ENCODE measurements at regions not wholly inside any gene's neighbourhood (a gene's known extent, or its start where the extent isn't known, plus 50 kb on each side); places are given as distances from the start of the nearest gene placed in this dataset.

DNA sequence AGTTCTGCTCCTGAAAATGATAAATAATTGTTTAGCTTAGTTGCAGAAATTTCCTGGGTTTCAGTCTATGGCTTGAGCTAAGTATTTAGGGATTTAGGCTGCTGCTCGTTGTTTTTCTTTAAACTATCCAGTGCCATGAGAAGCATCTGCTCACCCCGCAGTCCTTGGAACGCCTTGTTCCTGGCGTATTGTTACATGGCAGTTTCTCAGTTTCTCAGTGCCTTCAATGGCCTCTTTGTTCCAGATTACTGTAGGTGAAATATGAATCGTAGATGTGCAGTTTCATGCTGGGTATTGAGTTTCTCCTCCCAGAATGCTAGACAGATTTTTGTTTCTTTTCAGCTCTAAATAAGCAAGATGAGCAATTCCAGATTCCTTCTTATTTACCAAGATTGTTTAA, 269.5 kb upstream of the GBE1 start:
- TF ChIP-seq LEF1 (IDR thresholded peaks at IDR 0.05; ENCODE audit: borderline replicate concordance), result no peak
- no peak for TF ChIP-seq ZNF384 (IDR thresholded peaks at IDR 0.05)
- no peak for TF ChIP-seq NFRKB (IDR thresholded peaks at IDR 0.05)
- no peak for TF ChIP-seq SUZ12 (IDR thresholded peaks at IDR 0.05)
- TF ChIP-seq TARDBP (IDR thresholded peaks at IDR 0.05), result no peak
- no peak for DNase-seq (ENCODE audit: extremely low spot score)
- CTCF ChIA-PET, result no interaction called here
- POLR2A ChIA-PET, result no interaction called here

DNA sequence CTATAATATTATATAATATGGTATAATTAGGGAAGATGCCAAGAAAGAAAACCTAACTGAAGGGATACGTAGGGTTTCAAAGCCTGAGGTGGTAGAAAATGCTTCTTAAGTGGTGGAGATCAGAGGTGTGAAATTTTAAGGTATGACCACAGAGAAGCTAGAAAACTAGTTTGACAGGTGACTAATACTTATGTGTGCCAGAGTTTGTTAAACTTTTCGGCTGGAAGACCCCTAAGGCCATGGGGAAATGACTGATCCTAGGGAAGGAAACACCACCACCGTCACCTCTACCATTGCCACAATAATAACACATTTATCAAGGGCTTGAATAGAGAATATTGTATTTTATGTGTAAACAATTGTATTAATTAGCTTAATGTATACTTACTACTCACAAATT, 261.4 kb upstream of the GBE1 start:
- no peak for TF ChIP-seq TARDBP (IDR thresholded peaks at IDR 0.05)
- TF ChIP-seq FOXM1 (IDR thresholded peaks at IDR 0.05; ENCODE audit: borderline replicate concordance), result no peak
- no peak for TF ChIP-seq ARNT (IDR thresholded peaks at IDR 0.05)
- TF ChIP-seq LEF1 (IDR thresholded peaks at IDR 0.05; ENCODE audit: borderline replicate concordance), result no peak
- no peak for TF ChIP-seq SUZ12 (IDR thresholded peaks at IDR 0.05)
- no peak for TF ChIP-seq BHLHE40 (IDR thresholded peaks at IDR 0.05; ENCODE audit: borderline replicate concordance)
- TF ChIP-seq, protein P1, sequence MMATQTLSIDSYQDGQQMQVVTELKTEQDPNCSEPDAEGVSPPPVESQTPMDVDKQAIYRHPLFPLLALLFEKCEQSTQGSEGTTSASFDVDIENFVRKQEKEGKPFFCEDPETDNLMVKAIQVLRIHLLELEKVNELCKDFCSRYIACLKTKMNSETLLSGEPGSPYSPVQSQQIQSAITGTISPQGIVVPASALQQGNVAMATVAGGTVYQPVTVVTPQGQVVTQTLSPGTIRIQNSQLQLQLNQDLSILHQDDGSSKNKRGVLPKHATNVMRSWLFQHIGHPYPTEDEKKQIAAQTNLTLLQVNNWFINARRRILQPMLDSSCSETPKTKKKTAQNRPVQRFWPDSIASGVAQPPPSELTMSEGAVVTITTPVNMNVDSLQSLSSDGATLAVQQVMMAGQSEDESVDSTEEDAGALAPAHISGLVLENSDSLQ (IDR thresholded peaks at IDR 0.05), result no peak
- TF ChIP-seq FOXA1 (IDR thresholded peaks at IDR 0.05), result no peak
- TF ChIP-seq CTBP1 (IDR thresholded peaks at IDR 0.05; ENCODE audit: borderline replicate concordance), result no peak
- no peak for TF ChIP-seq L3MBTL2 (conservative IDR thresholded peaks at IDR 0.05)
- TF ChIP-seq SP1 (IDR thresholded peaks at IDR 0.05), result no peak
- TF ChIP-seq ELF4 (IDR thresholded peaks at IDR 0.05), result no peak
- no peak for TF ChIP-seq NFRKB (IDR thresholded peaks at IDR 0.05)
- no peak for TF ChIP-seq ZNF384 (IDR thresholded peaks at IDR 0.05)
- TF ChIP-seq FOXK2 (IDR thresholded peaks at IDR 0.05), result no peak
- no peak for TF ChIP-seq HDGF (IDR thresholded peaks at IDR 0.05; ENCODE audit: borderline replicate concordance)
- DNase-seq (ENCODE audit: extremely low spot score), result no peak
- ChIA-PET POLR2A (no interaction called here), CTCF (interaction anchor here (1.0 kb wide), 1 partner anchor 75 kb away, joined by 3 read pairs; no protein-coding TSS in a partner anchor)

- TF ChIP-seq ELF4 (IDR thresholded peaks at IDR 0.05), result no peak
- TF ChIP-seq SP1 (IDR thresholded peaks at IDR 0.05), result no peak
- no peak for TF ChIP-seq ZNF384 (IDR thresholded peaks at IDR 0.05)
- no peak for TF ChIP-seq BHLHE40 (IDR thresholded peaks at IDR 0.05; ENCODE audit: borderline replicate concordance)
- TF ChIP-seq FOXK2 (IDR thresholded peaks at IDR 0.05), result no peak
- TF ChIP-seq FOXA1 (IDR thresholded peaks at IDR 0.05), result no peak
- no peak for TF ChIP-seq LEF1 (IDR thresholded peaks at IDR 0.05; ENCODE audit: borderline replicate concordance)
- no peak for TF ChIP-seq FOXM1 (IDR thresholded peaks at IDR 0.05; ENCODE audit: borderline replicate concordance)
- TF ChIP-seq NFRKB (IDR thresholded peaks at IDR 0.05), result no peak
- TF ChIP-seq SUZ12 (IDR thresholded peaks at IDR 0.05), result no peak
- no peak for TF ChIP-seq TARDBP (IDR thresholded peaks at IDR 0.05)
- TF ChIP-seq, protein P1 (IDR thresholded peaks at IDR 0.05), result no peak
- TF ChIP-seq HDGF (IDR thresholded peaks at IDR 0.05; ENCODE audit: borderline replicate concordance), result no peak
- no peak for TF ChIP-seq ARNT (IDR thresholded peaks at IDR 0.05)
- no peak for TF ChIP-seq CTBP1 (IDR thresholded peaks at IDR 0.05; ENCODE audit: borderline replicate concordance)
- no peak for TF ChIP-seq L3MBTL2 (conservative IDR thresholded peaks at IDR 0.05)
- POLR2A ChIA-PET, result no interaction called here
- no peak for DNase-seq (ENCODE audit: extremely low spot score)
- CTCF ChIA-PET, result no interaction called here
These were observed 258.8 kb upstream of the GBE1 start for GRCh38 chr3:82020282-82020681.

- no peak for DNase-seq (ENCODE audit: extremely low spot score)
- TF ChIP-seq NFRKB (IDR thresholded peaks at IDR 0.05) (no peak), CTBP1 (IDR thresholded peaks at IDR 0.05; ENCODE audit: borderline replicate concordance) (no peak), ELF4 (IDR thresholded peaks at IDR 0.05) (no peak), ZNF384 (IDR thresholded peaks at IDR 0.05) (no peak), L3MBTL2 (conservative IDR thresholded peaks at IDR 0.05) (no peak), LEF1 (IDR thresholded peaks at IDR 0.05; ENCODE audit: borderline replicate concordance) (no peak), HDGF (IDR thresholded peaks at IDR 0.05; ENCODE audit: borderline replicate concordance) (no peak), SP1 (IDR thresholded peaks at IDR 0.05) (no peak), FOXA1 (IDR thresholded peaks at IDR 0.05) (no peak), FOXM1 (IDR thresholded peaks at IDR 0.05; ENCODE audit: borderline replicate concordance) (no peak), TARDBP (IDR thresholded peaks at IDR 0.05) (no peak), BHLHE40 (IDR thresholded peaks at IDR 0.05; ENCODE audit: borderline replicate concordance) (no peak), SUZ12 (IDR thresholded peaks at IDR 0.05) (no peak), FOXK2 (IDR thresholded peaks at IDR 0.05) (no peak), ARNT (IDR thresholded peaks at IDR 0.05) (no peak)
- TF ChIP-seq, protein P1 (IDR thresholded peaks at IDR 0.05), result no peak
- CTCF ChIA-PET, result no interaction called here
- POLR2A ChIA-PET, result no interaction called here
These were observed 253.8 kb upstream of the GBE1 start for GRCh38 chr3:82015241-82015640.

- ChIA-PET CTCF (no interaction called here), POLR2A (no interaction called here)
- DNase-seq (ENCODE audit: extremely low spot score), result no peak
- TF ChIP-seq FOXK2 (IDR thresholded peaks at IDR 0.05) (no peak), NFRKB (IDR thresholded peaks at IDR 0.05) (no peak), ELF4 (IDR thresholded peaks at IDR 0.05) (no peak), L3MBTL2 (conservative IDR thresholded peaks at IDR 0.05) (no peak), HDGF (IDR thresholded peaks at IDR 0.05; ENCODE audit: borderline replicate concordance) (no peak), FOXM1 (IDR thresholded peaks at IDR 0.05; ENCODE audit: borderline replicate concordance) (no peak), SP1 (IDR thresholded peaks at IDR 0.05) (no peak), TARDBP (IDR thresholded peaks at IDR 0.05) (no peak)
- TF ChIP-seq, protein P1 (IDR thresholded peaks at IDR 0.05), result no peak
These were observed 251.3 kb upstream of the GBE1 start for GRCh38 chr3:82012775-82013174.

- POLR2A ChIA-PET, result no interaction called here
- DNase-seq (ENCODE audit: extremely low spot score), result no peak
- CTCF ChIA-PET, result no interaction called here
- TF ChIP-seq FOXK2 (IDR thresholded peaks at IDR 0.05) (no peak), FOXA1 (IDR thresholded peaks at IDR 0.05) (no peak), NFRKB (IDR thresholded peaks at IDR 0.05) (no peak), CTBP1 (IDR thresholded peaks at IDR 0.05; ENCODE audit: borderline replicate concordance) (no peak), L3MBTL2 (conservative IDR thresholded peaks at IDR 0.05) (no peak), FOXM1 (IDR thresholded peaks at IDR 0.05; ENCODE audit: borderline replicate concordance) (no peak), TARDBP (IDR thresholded peaks at IDR 0.05) (no peak), ZNF384 (IDR thresholded peaks at IDR 0.05) (no peak), LEF1 (IDR thresholded peaks at IDR 0.05; ENCODE audit: borderline replicate concordance) (no peak), BHLHE40 (IDR thresholded peaks at IDR 0.05; ENCODE audit: borderline replicate concordance) (no peak), SUZ12 (IDR thresholded peaks at IDR 0.05) (no peak), HDGF (IDR thresholded peaks at IDR 0.05; ENCODE audit: borderline replicate concordance) (no peak), SP1 (IDR thresholded peaks at IDR 0.05) (no peak), ELF4 (IDR thresholded peaks at IDR 0.05) (no peak), ARNT (IDR thresholded peaks at IDR 0.05) (no peak)
- TF ChIP-seq, protein P1 (IDR thresholded peaks at IDR 0.05), result no peak
These were observed 249.9 kb upstream of the GBE1 start for GRCh38 chr3:82011336-82011735.

Data from HEK293T (cell line).